Caco-2 (cell line): ENCODE measurements at regions not wholly inside any gene's neighbourhood (a gene's known extent, or its start where the extent isn't known, plus 50 kb on each side); places are given as distances from the start of the nearest gene placed in this dataset.

Experiments used
- BruUV-seq: library from RNA; stranded (reverse); fragments of 400-500 nt; replicated peaks from 2 replicates; lab custom pipeline; 2021; lab: Mats Ljungman, UMichigan
- CTCF ChIA-PET: fragments of 300-600 bp; sonication (Branson Sonifier 250); formaldehyde crosslinking; loops from one replicate; lab custom pipeline; 2022; ENCODE audit warnings: antibody characterized with exemption; lab: Charles Lee
- POLR2A ChIA-PET: fragments of 300-600 bp; sonication (Branson Sonifier 250); formaldehyde crosslinking; loops from one replicate; lab custom pipeline; 2022; ENCODE audit warnings: antibody characterized with exemption; lab: Charles Lee
- DNase-seq, 2 experiments: peaks; one replicate each; pipeline versions ENCODE4 v3.0.0 to v3.0.0-alpha.2; 2020 to 2022
- H3K27me3 ChIP-seq: replicated peaks from 2 replicates; pipeline ENCODE4 v1.6.0; 2011; ENCODE audit warnings: low read length; ENCODE audit not compliant: control insufficient read depth, insufficient read depth
- H3K36me3 ChIP-seq: 2 replicates; pipeline ENCODE4 v1.5.1; 2011; ENCODE audit warnings: low read length; ENCODE audit not compliant: control insufficient read depth, insufficient read depth
- H3K4me1 ChIP-seq: fragments of 250-450 bp; sonication (Bioruptor Pico); 2 replicates; pipeline ENCODE4 v1.5.1; 2020; ENCODE audit warnings: mild to moderate bottlenecking
- H3K4me3 ChIP-seq: 2 replicates; pipeline ENCODE4 v1.5.1; 2011; ENCODE audit warnings: low read depth, mild to moderate bottlenecking, control low read depth, low read length
- H3K9me3 ChIP-seq: fragments of 250-450 bp; sonication (Bioruptor Pico); 2 replicates; pipeline ENCODE4 v1.5.1; 2020; ENCODE audit warnings: mild to moderate bottlenecking, moderate library complexity
- H3K27ac Mint-ChIP-seq: one replicate; pipeline ENCODE4 v1.8.0; 2022; ENCODE audit warnings: mixed read lengths; ENCODE audit not compliant: unreplicated experiment
- H3K27me3 Mint-ChIP-seq: one replicate; pipeline ENCODE4 v1.8.0; 2022; ENCODE audit warnings: mixed read lengths; ENCODE audit not compliant: insufficient read depth, unreplicated experiment
- H3K36me3 Mint-ChIP-seq: one replicate; pipeline ENCODE4 v1.8.0; 2022; ENCODE audit warnings: mild to moderate bottlenecking, mixed read lengths; ENCODE audit not compliant: insufficient read depth, unreplicated experiment
- H3K4me1 Mint-ChIP-seq: one replicate; pipeline ENCODE4 v1.8.0; 2022; ENCODE audit warnings: low read depth, mixed read lengths; ENCODE audit not compliant: unreplicated experiment
- H3K4me3 Mint-ChIP-seq: one replicate; pipeline ENCODE4 v1.8.0; 2022; ENCODE audit warnings: mild to moderate bottlenecking, moderate library complexity, mixed read lengths; ENCODE audit not compliant: unreplicated experiment
- H3K9me3 Mint-ChIP-seq: one replicate; pipeline ENCODE4 v1.8.0; 2022; ENCODE audit warnings: mixed read lengths; ENCODE audit not compliant: unreplicated experiment
- intact Hi-C: fragments of 100-400 bp; cut with micrococcal nuclease; formaldehyde crosslinking; loops from one replicate; pipeline ENCODE4 v1.10.0; 2022; ENCODE audit not compliant: unreplicated experiment
- TF ChIP-seq, protein P1 (sequence below), 2 experiments: fragments of 200-600 bp in 1 of 2; IDR thresholded peaks; 1 replicate in 1 of 2; 2 replicates in 1 of 2; pipeline versions ENCODE4 v1.5.1 to v1.8.0; 2011 to 2022; ENCODE audit warnings: antibody characterized with exemption in 1 of 2, control low read depth in 1 of 2, inconsistent platforms in 1 of 2, low read depth in 1 of 2, low read length in 1 of 2, mild to moderate bottlenecking in 1 of 2, moderate library complexity in 1 of 2; ENCODE audit not compliant: insufficient read depth in 1 of 2, severe bottlenecking in 1 of 2, unreplicated experiment in 1 of 2

- DNase-seq: no peak
- H3K27me3 ChIP-seq: no peaks in the 10 kb centered on the region
- no peaks in the 10 kb centered on the region for H3K4me1 ChIP-seq
- TF ChIP-seq, protein P1, sequence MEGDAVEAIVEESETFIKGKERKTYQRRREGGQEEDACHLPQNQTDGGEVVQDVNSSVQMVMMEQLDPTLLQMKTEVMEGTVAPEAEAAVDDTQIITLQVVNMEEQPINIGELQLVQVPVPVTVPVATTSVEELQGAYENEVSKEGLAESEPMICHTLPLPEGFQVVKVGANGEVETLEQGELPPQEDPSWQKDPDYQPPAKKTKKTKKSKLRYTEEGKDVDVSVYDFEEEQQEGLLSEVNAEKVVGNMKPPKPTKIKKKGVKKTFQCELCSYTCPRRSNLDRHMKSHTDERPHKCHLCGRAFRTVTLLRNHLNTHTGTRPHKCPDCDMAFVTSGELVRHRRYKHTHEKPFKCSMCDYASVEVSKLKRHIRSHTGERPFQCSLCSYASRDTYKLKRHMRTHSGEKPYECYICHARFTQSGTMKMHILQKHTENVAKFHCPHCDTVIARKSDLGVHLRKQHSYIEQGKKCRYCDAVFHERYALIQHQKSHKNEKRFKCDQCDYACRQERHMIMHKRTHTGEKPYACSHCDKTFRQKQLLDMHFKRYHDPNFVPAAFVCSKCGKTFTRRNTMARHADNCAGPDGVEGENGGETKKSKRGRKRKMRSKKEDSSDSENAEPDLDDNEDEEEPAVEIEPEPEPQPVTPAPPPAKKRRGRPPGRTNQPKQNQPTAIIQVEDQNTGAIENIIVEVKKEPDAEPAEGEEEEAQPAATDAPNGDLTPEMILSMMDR (IDR thresholded peaks at IDR 0.05; ENCODE audit: insufficient read depth in 1 of 2, low read depth in 1 of 2, low read length in 1 of 2, severe bottlenecking in 1 of 2, unreplicated experiment in 1 of 2): no peak
- no peak overlapping the region for H3K4me3 ChIP-seq
- H3K9me3 Mint-ChIP-seq: no peaks in the 10 kb centered on the region
- no peaks in the 10 kb centered on the region for H3K36me3 Mint-ChIP-seq
- intact Hi-C loops: no loop called here
- POLR2A ChIA-PET: no interaction called here
- no TSS peak for BruUV-seq
- CTCF ChIA-PET: no interaction called here
- H3K9me3 ChIP-seq: peaks cover 6% of the 10 kb centered on the region
- H3K4me1 Mint-ChIP-seq: no peaks in the 10 kb centered on the region
- H3K4me3 Mint-ChIP-seq: no peak overlapping the region
- no peaks in the 10 kb centered on the region for H3K36me3 ChIP-seq
- peaks cover 2% of the 10 kb centered on the region for H3K27me3 Mint-ChIP-seq
- H3K27ac Mint-ChIP-seq: no peak overlapping the region
Observed at GRCh38 chr13:21966014-21966413, 295.1 kb downstream of the FGF9 start.

- CTCF ChIA-PET: no interaction called here
- H3K4me3 Mint-ChIP-seq: no peak overlapping the region
Observed at GRCh38 chr13:21967871-21968270, 297.0 kb downstream of the FGF9 start.

GRCh38 chr13:21970172-21970571, 299.3 kb downstream of the FGF9 start:
- ChIA-PET POLR2A (no interaction called here), CTCF (no interaction called here)
- H3K36me3 Mint-ChIP-seq: no peaks in the 10 kb centered on the region
- intact Hi-C loops: no loop called here
- peaks cover 8% of the 10 kb centered on the region; the same call in 1 of the 2 replicates for H3K4me1 ChIP-seq
- TF ChIP-seq, protein P1 (IDR thresholded peaks at IDR 0.05; ENCODE audit: insufficient read depth in 1 of 2, low read depth in 1 of 2, low read length in 1 of 2, severe bottlenecking in 1 of 2, unreplicated experiment in 1 of 2): no peak
- no peak overlapping the region for H3K4me3 ChIP-seq
- no peak for DNase-seq
- no peak overlapping the region for H3K27ac Mint-ChIP-seq
- no peaks in the 10 kb centered on the region for H3K4me1 Mint-ChIP-seq
- H3K36me3 ChIP-seq: no peaks in the 10 kb centered on the region
- H3K4me3 Mint-ChIP-seq: no peak overlapping the region
- peaks cover 2% of the 10 kb centered on the region for H3K27me3 Mint-ChIP-seq
- no peaks in the 10 kb centered on the region for H3K27me3 ChIP-seq
- H3K9me3 Mint-ChIP-seq: no peaks in the 10 kb centered on the region
- H3K9me3 ChIP-seq: peaks cover 4% of the 10 kb centered on the region; the same call in 1 of the 2 replicates
- BruUV-seq: no TSS peak

More at GRCh38 chr13:21967871-21968270, 297.0 kb downstream of the FGF9 start:
- Histone ChIP-seq H3K36me3 (no peaks in the 10 kb centered on the region), H3K27me3 (no peaks in the 10 kb centered on the region), H3K4me1 (no peaks in the 10 kb centered on the region), H3K9me3 (peaks cover 4% of the 10 kb centered on the region; the same call in 1 of the 2 replicates), H3K4me3 (no peak overlapping the region)
- Mint-ChIP-seq H3K9me3 (no peaks in the 10 kb centered on the region), H3K4me1 (no peaks in the 10 kb centered on the region), H3K27me3 (peaks cover 2% of the 10 kb centered on the region), H3K27ac (no peak overlapping the region), H3K36me3 (no peaks in the 10 kb centered on the region)
- intact Hi-C loops: no loop called here
- no peak for DNase-seq
- TF ChIP-seq, protein P1 (IDR thresholded peaks at IDR 0.05; ENCODE audit: insufficient read depth in 1 of 2, low read depth in 1 of 2, low read length in 1 of 2, severe bottlenecking in 1 of 2, unreplicated experiment in 1 of 2): no peak
- BruUV-seq: no TSS peak
- POLR2A ChIA-PET: no interaction called here
